ENCODE measurements at regions not wholly inside any gene's neighbourhood (a gene's known extent, or its start where the extent isn't known, plus 50 kb on each side); places are given as distances from the start of the nearest gene placed in this dataset.
A peak's percentile ranks its signal among the peaks of the same experiment; 100 is the strongest.

DNA sequence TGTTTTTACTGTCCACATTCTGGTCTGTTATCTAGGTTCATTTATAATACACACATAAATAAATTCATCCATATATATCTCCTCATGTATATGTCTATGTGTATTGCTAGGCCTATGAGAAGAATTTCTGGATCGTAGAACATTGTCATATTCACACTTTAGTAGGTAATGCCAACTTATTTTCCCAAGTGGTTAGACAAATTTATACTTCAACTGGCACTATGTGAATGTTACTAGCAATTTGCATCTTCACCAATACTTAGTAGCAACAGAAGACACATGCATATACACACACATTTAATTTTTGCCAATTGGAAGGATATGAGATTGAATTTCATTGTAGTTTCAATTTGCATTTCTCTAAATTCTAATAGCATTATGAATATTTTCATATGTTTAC lies 365.1 kb downstream of the FSCB start:
- Histone ChIP-seq H3K4me3 (no peak overlapping the region), H3K4me1 (no peaks in the 10 kb centered on the region), H3K27ac (no peak overlapping the region), H3K4me2 (no peak overlapping the region), H3K9me3 (no peaks in the 10 kb centered on the region)
- no peak for FAIRE-seq
- CTCF ChIA-PET: no interaction called here
- 43% methylated on average over 1 of the region's 1 CpG for WGBS (ENCODE audit: missing lambda C conversion rate)
- no peak for DNase-seq (ENCODE audit: low read depth in 1 of 2, low spot score in 1 of 2)
- POLR2A ChIA-PET: no interaction called here
- no peak for ATAC-seq
- TF ChIP-seq JUN (IDR thresholded peaks at IDR 0.05) (no peak), RARB (CRISPR knock-in tag; IDR thresholded peaks at IDR 0.05) (no peak), MAZ (IDR thresholded peaks at IDR 0.05; ENCODE audit: borderline replicate concordance, low read depth, low read length) (no peak), EP300 (IDR thresholded peaks at IDR 0.05) (no peak), NPAS2 (CRISPR knock-in tag; IDR thresholded peaks at IDR 0.05; ENCODE audit: borderline replicate concordance) (no peak), ZNF302 (CRISPR knock-in tag; IDR thresholded peaks at IDR 0.05) (no peak), HEYL (CRISPR knock-in tag; IDR thresholded peaks at IDR 0.05) (no peak), EHMT2 (IDR thresholded peaks at IDR 0.05; ENCODE audit: low read depth) (no peak), ESRRA (IDR thresholded peaks at IDR 0.05; ENCODE audit: borderline replicate concordance, low read length) (no peak), RNF2 (IDR thresholded peaks at IDR 0.05; ENCODE audit: borderline replicate concordance, low read depth) (no peak), RAD21 (conservative IDR thresholded peaks at IDR 0.05 in 1 of 2, IDR thresholded peaks at IDR 0.05 in 1 of 2) (no peak)
- TF ChIP-seq, protein P1, sequence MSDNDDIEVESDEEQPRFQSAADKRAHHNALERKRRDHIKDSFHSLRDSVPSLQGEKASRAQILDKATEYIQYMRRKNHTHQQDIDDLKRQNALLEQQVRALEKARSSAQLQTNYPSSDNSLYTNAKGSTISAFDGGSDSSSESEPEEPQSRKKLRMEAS (IDR thresholded peaks at IDR 0.05): no peak
- TF ChIP-seq, protein P2, sequence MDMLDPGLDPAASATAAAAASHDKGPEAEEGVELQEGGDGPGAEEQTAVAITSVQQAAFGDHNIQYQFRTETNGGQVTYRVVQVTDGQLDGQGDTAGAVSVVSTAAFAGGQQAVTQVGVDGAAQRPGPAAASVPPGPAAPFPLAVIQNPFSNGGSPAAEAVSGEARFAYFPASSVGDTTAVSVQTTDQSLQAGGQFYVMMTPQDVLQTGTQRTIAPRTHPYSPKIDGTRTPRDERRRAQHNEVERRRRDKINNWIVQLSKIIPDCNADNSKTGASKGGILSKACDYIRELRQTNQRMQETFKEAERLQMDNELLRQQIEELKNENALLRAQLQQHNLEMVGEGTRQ (IDR thresholded peaks at IDR 0.05): no peak

DNA sequence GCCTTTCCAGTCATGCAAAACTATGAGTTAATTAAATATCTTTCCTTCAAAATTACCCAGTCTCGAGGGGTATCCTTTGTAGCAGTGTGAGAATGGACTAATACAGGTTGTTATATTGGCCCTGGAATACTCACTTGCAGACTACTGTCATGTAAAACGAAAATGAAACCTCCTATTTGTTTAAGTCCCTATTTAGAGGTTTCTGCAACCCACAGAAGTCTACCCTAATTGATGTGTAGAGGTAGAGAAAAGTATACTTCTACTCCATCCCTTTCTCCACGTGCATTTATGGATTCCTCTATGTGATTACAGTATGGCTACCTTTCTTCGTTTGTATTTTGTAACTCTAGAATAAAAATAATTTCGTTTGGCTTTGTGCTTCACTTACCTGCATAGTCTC lies 371.1 kb downstream of the FSCB start:
- no peak for DNase-seq (ENCODE audit: low read depth in 1 of 2, low spot score in 1 of 2)
- ChIA-PET CTCF (no interaction called here), POLR2A (no interaction called here)
- Histone ChIP-seq H3K4me1 (no peaks in the 10 kb centered on the region), H3K27ac (no peak overlapping the region), H3K9me3 (no peaks in the 10 kb centered on the region), H3K4me3 (no peak overlapping the region), H3K4me2 (0 out of 3 replicates have a peak overlapping the region, but pooled peaks have one; percentile 6)
- FAIRE-seq: no peak
- no peak for ATAC-seq
- TF ChIP-seq RFX5 (IDR thresholded peaks at IDR 0.05) (no peak), HDAC2 (IDR thresholded peaks at IDR 0.05) (no peak), KDM1A (IDR thresholded peaks at IDR 0.05; ENCODE audit: low read depth) (no peak), RNF2 (IDR thresholded peaks at IDR 0.05; ENCODE audit: borderline replicate concordance, low read depth) (no peak), HOXB5 (CRISPR knock-in tag; IDR thresholded peaks at IDR 0.05) (no peak), PHF8 (IDR thresholded peaks at IDR 0.05; ENCODE audit: borderline replicate concordance, low read depth) (no peak), BHLHE40 (IDR thresholded peaks at IDR 0.05; ENCODE audit: low read depth, low read length) (no peak), NR3C1 (IDR thresholded peaks at IDR 0.05) (no peak)
- TF ChIP-seq, protein P1 (IDR thresholded peaks at IDR 0.05): no peak
- TF ChIP-seq, protein P3, sequence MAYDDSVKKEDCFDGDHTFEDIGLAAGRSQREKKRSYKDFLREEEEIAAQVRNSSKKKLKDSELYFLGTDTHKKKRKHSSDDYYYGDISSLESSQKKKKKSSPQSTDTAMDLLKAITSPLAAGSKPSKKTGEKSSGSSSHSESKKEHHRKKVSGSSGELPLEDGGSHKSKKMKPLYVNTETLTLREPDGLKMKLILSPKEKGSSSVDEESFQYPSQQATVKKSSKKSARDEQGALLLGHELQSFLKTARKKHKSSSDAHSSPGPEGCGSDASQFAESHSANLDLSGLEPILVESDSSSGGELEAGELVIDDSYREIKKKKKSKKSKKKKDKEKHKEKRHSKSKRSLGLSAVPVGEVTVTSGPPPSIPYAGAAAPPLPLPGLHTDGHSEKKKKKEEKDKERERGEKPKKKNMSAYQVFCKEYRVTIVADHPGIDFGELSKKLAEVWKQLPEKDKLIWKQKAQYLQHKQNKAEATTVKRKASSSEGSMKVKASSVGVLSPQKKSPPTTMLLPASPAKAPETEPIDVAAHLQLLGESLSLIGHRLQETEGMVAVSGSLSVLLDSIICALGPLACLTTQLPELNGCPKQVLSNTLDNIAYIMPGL (CRISPR knock-in tag; IDR thresholded peaks at IDR 0.05; ENCODE audit: borderline replicate concordance): no peak
- WGBS (ENCODE audit: missing lambda C conversion rate): 3% methylated on average over 5 of the region's 5 CpGs

DNA sequence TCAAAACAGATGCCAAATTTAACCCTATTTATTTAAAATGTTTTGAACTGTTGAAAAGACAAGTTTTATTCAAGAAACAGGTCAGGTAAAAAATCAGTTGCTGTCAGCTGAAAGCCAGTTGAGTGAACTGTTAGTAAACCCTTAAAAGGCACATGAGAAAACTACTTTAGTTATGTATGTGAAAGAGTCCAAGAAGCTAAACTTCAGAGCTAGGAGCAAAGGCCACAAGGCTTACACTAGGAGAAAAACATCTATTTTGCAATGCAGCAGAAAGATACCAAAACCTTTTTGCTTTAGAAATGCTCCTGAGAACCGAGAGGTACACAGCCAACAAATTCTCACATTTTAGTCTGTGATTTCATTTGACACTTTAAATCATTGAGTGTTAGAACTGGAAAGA lies 375.2 kb downstream of the FSCB start:
- CTCF ChIA-PET: no interaction called here
- TF ChIP-seq, protein P3 (CRISPR knock-in tag; IDR thresholded peaks at IDR 0.05; ENCODE audit: borderline replicate concordance): no peak
- TF ChIP-seq HOXB5 (CRISPR knock-in tag; IDR thresholded peaks at IDR 0.05) (no peak), EHF (CRISPR knock-in tag; IDR thresholded peaks at IDR 0.05) (no peak), MAZ (IDR thresholded peaks at IDR 0.05; ENCODE audit: borderline replicate concordance, low read depth, low read length) (no peak), CBX8 (IDR thresholded peaks at IDR 0.05) (no peak), KDM5A (IDR thresholded peaks at IDR 0.05) (no peak), RFX5 (IDR thresholded peaks at IDR 0.05) (no peak), TP53 (CRISPR knock-in tag; IDR thresholded peaks at IDR 0.05) (no peak), FOSB (CRISPR knock-in tag; IDR thresholded peaks at IDR 0.05) (no peak), NR3C1 (IDR thresholded peaks at IDR 0.05) (no peak), ESRRA (IDR thresholded peaks at IDR 0.05; ENCODE audit: borderline replicate concordance, low read length) (no peak), GATA3 (IDR thresholded peaks at IDR 0.05; ENCODE audit: borderline replicate concordance) (no peak), TFCP2L1 (CRISPR knock-in tag; IDR thresholded peaks at IDR 0.05) (no peak)
- TF ChIP-seq, protein P4, sequence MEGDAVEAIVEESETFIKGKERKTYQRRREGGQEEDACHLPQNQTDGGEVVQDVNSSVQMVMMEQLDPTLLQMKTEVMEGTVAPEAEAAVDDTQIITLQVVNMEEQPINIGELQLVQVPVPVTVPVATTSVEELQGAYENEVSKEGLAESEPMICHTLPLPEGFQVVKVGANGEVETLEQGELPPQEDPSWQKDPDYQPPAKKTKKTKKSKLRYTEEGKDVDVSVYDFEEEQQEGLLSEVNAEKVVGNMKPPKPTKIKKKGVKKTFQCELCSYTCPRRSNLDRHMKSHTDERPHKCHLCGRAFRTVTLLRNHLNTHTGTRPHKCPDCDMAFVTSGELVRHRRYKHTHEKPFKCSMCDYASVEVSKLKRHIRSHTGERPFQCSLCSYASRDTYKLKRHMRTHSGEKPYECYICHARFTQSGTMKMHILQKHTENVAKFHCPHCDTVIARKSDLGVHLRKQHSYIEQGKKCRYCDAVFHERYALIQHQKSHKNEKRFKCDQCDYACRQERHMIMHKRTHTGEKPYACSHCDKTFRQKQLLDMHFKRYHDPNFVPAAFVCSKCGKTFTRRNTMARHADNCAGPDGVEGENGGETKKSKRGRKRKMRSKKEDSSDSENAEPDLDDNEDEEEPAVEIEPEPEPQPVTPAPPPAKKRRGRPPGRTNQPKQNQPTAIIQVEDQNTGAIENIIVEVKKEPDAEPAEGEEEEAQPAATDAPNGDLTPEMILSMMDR (IDR thresholded peaks at IDR 0.05): no peak

More for the DNA sequence above, 375.2 kb downstream of the FSCB start:
- POLR2A ChIA-PET: no interaction called here
- Histone ChIP-seq H3K9me3 (no peaks in the 10 kb centered on the region), H3K4me3 (no peak overlapping the region), H3K4me2 (no peak overlapping the region), H3K4me1 (no peaks in the 10 kb centered on the region), H3K27ac (no peak overlapping the region)
- DNase-seq (ENCODE audit: low read depth in 1 of 2, low spot score in 1 of 2) (no peak), FAIRE-seq (no peak), ATAC-seq (no peak)
- 11% methylated on average over 1 of the region's 1 CpG for WGBS (ENCODE audit: missing lambda C conversion rate)
